Left lung (tissue), 4 donors: ENCODE measurements at regions not wholly inside any gene's neighbourhood (a gene's known extent, or its start where the extent isn't known, plus 50 kb on each side); places are given as distances from the start of the nearest gene placed in this dataset.

Experiments
- ATAC-seq: fragments of 200-7000 bp; cut with Tn5 transposase; one replicate; pipeline ENCODE4 v1.9.1; 2020; ENCODE audit warnings: moderate library complexity
- DNase-seq, 4 donors: peaks; one replicate each; pipeline ENCODE4 v3.0.0-alpha.2; 2013 to 2020
- H3K27ac ChIP-seq, 2 donors: fragments of 200-600 bp; sonication (generic) in 1 of 2; one replicate each; pipeline versions ENCODE4 v1.5.0 to v1.8.0; 2020 to 2021
- H3K27me3 ChIP-seq, 2 donors: fragments of 200-600 bp; sonication (generic) in 1 of 2; one replicate each; pipeline versions ENCODE4 v1.5.0 to v1.8.0; 2020 to 2021
- H3K36me3 ChIP-seq, 2 donors: fragments of 200-600 bp; sonication (generic) in 1 of 2; one replicate each; pipeline versions ENCODE4 v1.5.0 to v1.8.0; 2020 to 2021
- H3K4me1 ChIP-seq, 2 donors: fragments of 200-600 bp; one replicate each; pipeline ENCODE4 v1.8.0; 2021
- H3K4me3 ChIP-seq, 2 donors: fragments of 200-600 bp; sonication (generic) in 1 of 2; one replicate each; pipeline versions ENCODE4 v1.5.0 to v1.8.0; 2020 to 2021; ENCODE audit warnings: mild to moderate bottlenecking in 1 of 2
- H3K9me3 ChIP-seq, 2 donors: fragments of 200-600 bp; sonication (generic) in 1 of 2; one replicate each; pipeline versions ENCODE4 v1.5.0 to v1.8.0; 2020 to 2021
- intact Hi-C, 2 donors: fragments of 100-400 bp; cut with DNase I; formaldehyde crosslinking; loops; one replicate each; pipeline versions ENCODE4 v1.11.2 to v1.14.2; 2022
- TF ChIP-seq, protein P1 (sequence below), 2 donors: fragments of 200-600 bp; sonication (generic) in 1 of 2; IDR thresholded peaks; one replicate each; pipeline versions ENCODE4 v1.5.0 to v1.8.0; 2021; ENCODE audit warnings: antibody characterized with exemption in 2 of 2
- donor health status: DM: no; HTN: yes; CAD: no.
- donor health status: DM: no; HTN: no; CAD: no.

DNA sequence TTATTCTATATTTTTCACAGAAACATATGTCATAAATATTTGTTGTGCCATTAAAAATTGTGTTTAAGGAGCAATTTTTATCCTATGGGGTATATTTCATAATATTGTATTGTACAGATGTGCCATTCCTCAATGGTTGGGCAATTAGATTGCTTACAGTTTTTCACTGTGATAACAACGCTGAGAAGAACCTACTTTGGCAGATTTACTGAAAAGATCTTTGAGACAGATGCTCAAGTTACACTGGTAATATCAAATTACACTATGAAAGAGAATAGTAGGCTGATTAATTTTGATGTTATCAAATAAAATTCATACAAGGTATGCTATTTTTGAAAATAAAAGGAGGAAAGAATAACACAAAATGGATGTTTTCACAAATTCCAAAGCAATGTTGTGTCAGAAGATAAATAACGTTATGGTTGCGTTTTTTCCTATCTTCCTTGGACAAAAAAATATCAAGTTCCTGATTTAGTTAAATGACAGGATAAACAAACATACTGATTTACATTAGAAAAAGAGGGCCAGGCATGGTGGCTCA lies 335.1 kb upstream of the ZNF521 start:
- TF ChIP-seq, protein P1, sequence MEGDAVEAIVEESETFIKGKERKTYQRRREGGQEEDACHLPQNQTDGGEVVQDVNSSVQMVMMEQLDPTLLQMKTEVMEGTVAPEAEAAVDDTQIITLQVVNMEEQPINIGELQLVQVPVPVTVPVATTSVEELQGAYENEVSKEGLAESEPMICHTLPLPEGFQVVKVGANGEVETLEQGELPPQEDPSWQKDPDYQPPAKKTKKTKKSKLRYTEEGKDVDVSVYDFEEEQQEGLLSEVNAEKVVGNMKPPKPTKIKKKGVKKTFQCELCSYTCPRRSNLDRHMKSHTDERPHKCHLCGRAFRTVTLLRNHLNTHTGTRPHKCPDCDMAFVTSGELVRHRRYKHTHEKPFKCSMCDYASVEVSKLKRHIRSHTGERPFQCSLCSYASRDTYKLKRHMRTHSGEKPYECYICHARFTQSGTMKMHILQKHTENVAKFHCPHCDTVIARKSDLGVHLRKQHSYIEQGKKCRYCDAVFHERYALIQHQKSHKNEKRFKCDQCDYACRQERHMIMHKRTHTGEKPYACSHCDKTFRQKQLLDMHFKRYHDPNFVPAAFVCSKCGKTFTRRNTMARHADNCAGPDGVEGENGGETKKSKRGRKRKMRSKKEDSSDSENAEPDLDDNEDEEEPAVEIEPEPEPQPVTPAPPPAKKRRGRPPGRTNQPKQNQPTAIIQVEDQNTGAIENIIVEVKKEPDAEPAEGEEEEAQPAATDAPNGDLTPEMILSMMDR (IDR thresholded peaks at IDR 0.05): no peak
- Histone ChIP-seq H3K4me3 (no peak overlapping the region), H3K36me3 (no peaks in the 10 kb centered on the region), H3K27ac (no peak overlapping the region), H3K4me1 (no peaks in the 10 kb centered on the region), H3K27me3 (no peaks in the 10 kb centered on the region), H3K9me3 (no peaks in the 10 kb centered on the region)
- intact Hi-C loops: no loop called here
- DNase-seq (no peak), ATAC-seq (no peak)

DNA sequence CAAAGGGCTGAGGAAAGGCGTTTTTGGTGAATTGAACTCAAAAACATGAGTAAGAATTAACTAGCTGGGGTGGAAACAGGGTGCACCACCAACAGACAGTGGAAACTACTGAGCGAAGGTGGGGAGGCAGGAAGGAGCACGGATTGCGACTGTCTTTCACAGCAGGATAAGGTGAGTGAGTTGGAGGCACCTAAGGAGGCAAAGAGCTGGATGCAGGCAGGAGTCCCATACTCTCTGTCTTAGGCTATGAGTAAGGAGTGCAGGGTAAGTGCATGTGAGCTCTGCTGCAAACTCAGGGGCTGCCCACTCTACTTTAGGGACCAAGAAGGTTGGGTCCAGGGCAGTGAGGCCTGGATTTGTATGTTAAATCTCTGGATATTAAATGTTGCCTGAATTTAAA lies 333.1 kb upstream of the ZNF521 start:
- H3K9me3 ChIP-seq: no peaks in the 10 kb centered on the region
- no peaks in the 10 kb centered on the region for H3K27me3 ChIP-seq
- DNase-seq (no peak), ATAC-seq (no peak)
- H3K4me3 ChIP-seq: no peak overlapping the region
- TF ChIP-seq, protein P1 (IDR thresholded peaks at IDR 0.05): no peak
- H3K4me1 ChIP-seq: no peaks in the 10 kb centered on the region
- intact Hi-C loops: no loop called here
- H3K36me3 ChIP-seq: no peaks in the 10 kb centered on the region
- no peak overlapping the region for H3K27ac ChIP-seq

DNA sequence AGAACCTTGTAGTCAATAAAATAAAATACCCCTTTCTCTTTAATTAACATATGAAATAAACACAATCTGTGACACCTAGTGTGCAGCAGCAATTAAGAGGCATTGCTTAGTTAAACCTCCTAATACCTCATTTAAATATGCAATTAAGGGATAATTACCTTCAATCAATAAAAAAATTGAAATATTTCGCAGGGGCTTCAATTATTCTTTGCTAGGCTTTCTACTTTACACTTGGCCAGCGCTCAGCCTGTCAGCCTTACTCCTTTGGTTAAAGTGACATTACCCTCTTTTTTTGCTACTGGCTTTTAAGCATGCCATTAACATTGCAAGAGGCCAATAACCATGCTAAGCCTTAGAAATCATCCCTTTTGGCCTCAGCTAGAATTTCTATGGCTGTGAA lies 327.5 kb upstream of the ZNF521 start:
- Histone ChIP-seq H3K36me3 (no peaks in the 10 kb centered on the region), H3K9me3 (no peaks in the 10 kb centered on the region), H3K4me3 (no peak overlapping the region), H3K4me1 (no peaks in the 10 kb centered on the region), H3K27me3 (no peaks in the 10 kb centered on the region), H3K27ac (no peak overlapping the region)
- intact Hi-C loops: no loop called here
- ATAC-seq (no peak), DNase-seq (no peak)
- TF ChIP-seq, protein P1 (IDR thresholded peaks at IDR 0.05): no peak

DNA sequence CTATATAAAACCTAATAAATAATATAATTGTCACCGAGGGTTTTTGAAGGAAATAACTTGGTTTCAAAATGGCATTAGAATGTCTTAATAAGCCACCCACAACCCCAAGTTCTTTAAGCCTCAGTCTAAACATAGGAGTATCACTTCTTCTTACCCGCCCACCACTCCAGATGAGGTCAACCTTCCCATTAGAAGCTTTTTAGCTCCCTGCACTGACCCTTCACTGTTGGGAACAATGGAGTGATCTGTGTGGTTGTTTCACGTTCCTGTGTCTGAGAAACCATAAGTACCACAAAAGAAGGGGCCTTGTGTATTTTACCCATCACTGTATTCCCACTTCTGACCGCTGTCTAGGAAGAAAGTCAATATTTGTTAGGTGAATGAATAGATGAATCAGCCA lies 326.3 kb upstream of the ZNF521 start:
- no peaks in the 10 kb centered on the region for H3K9me3 ChIP-seq
- H3K27ac ChIP-seq: no peak overlapping the region
- ATAC-seq (no peak), DNase-seq (no peak)
- no peak overlapping the region for H3K4me3 ChIP-seq
- no peaks in the 10 kb centered on the region for H3K27me3 ChIP-seq
- H3K4me1 ChIP-seq: no peaks in the 10 kb centered on the region
- intact Hi-C loops: no loop called here
- H3K36me3 ChIP-seq: no peaks in the 10 kb centered on the region
- TF ChIP-seq, protein P1 (IDR thresholded peaks at IDR 0.05): no peak

DNA sequence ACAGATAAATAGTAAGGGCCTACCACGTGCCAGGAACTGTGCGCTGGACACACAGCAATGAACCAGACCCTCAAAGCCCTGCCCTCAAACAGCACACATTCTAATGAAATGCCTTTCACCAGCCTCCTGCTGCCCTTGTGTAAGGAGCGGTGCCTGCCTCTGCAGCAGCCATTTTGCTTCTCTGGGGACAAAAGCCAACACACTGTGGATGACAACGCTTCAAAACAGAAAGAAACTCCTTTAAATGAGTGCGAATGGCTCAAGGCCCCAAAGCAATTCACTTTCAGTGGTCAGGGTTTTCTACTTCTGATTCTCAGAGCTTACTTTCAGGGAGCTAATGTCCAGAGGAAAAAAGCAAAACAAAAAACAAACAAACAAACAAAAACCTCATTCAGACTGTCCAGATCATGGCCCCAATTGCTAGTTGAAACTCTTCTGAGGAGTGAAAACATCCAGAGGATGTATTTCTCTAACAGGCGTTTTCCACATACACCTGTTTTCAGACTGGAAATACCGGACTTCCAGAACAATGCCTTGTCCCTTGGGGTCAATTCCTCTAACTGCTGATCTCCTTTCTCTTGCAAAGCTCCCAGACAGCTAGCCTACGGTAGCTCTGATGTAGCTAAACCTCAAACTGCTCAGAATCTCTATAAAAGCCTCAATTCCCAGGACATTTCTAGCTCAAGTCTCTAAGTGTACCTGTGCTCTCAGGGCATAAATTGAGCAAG lies 323.3 kb upstream of the ZNF521 start:
- no peak for ATAC-seq
- H3K27me3 ChIP-seq: no peaks in the 10 kb centered on the region
- intact Hi-C loops: no loop called here
- H3K36me3 ChIP-seq: no peaks in the 10 kb centered on the region
- no peak overlapping the region for H3K27ac ChIP-seq
- TF ChIP-seq, protein P1 (IDR thresholded peaks at IDR 0.05): no peak
- DNase-seq: no peak
- H3K9me3 ChIP-seq: no peaks in the 10 kb centered on the region
- H3K4me1 ChIP-seq: no peaks in the 10 kb centered on the region
- H3K4me3 ChIP-seq: no peak overlapping the region
